HG02678 (cell line): ENCODE measurements at regions not wholly inside any gene's neighbourhood (a gene's known extent, or its start where the extent isn't known, plus 50 kb on each side); places are given as distances from the start of the nearest gene placed in this dataset.

ENCODE experiments used
- ATAC-seq: cut with Tn5 transposase; IDR thresholded peaks from one replicate; pipeline ENCODE4 v1.9.1; 2021; ENCODE audit warnings: mild to moderate bottlenecking, moderate library complexity; ENCODE audit not compliant: unreplicated experiment

DNA sequence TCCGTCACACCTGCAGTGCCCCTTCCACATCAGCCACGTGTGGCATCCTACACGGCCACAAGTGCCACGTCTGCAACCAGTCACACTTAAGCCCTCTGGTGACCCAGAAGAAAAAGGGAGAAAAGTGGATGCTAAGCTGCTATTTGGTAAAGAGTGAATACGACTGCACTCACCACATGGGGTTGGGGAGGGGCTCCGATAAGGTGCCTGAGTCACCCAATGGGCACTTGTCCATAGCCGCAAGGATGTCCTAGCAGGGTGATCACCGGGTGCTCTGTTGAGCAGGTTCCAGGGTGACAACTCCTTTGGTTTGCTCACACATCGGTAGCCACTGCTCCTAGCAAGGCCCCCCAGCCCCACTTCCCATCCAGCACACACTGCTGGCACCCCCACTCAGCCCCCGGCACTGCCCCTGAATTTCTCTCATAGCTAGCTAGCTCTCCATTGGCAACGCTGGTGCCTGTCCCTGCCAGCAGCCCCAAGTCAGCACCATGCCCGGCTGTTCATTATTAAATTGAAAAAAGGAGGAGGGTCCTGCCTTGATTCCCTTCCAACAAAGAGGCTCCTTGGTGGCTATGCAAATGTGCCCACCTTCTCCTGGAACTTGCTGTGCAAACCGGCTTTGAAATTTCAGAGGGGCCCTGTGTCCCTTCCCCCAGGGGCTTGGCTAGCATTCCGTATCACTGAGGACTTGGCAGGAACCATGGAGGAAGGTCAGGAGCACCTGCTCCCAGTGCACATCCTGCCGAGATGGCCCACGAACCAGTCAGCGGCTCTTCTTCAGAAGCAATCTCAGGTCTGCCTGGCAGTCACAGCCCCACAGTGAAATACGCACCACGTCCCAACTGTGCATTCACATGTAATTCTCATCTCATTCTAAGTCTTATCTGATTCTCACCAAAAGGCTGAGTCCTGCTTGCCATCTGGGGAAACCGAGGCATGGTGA, 227.7 kb upstream of the DIO3 start:
- no peak for ATAC-seq

DNA sequence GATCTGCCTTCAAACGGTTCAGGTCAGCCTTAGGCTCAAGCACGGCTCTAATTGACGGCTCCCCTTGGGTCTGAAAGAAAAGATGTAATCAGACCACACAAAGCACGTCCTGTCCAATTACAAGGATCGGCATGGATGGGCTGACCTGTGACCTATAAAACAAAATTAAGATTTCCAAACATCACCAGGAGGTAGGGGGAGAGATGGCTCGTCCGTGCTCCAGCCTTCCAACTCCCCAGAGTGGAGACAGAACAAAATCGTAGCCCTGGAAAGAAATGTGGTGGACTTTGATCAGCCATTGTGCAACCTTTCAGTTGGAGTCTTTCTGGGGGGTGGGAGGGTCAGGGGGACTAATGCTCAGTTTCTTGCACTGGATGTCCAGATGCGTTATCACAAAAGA, 226.6 kb upstream of the DIO3 start:
- ATAC-seq, result no peak

DNA sequence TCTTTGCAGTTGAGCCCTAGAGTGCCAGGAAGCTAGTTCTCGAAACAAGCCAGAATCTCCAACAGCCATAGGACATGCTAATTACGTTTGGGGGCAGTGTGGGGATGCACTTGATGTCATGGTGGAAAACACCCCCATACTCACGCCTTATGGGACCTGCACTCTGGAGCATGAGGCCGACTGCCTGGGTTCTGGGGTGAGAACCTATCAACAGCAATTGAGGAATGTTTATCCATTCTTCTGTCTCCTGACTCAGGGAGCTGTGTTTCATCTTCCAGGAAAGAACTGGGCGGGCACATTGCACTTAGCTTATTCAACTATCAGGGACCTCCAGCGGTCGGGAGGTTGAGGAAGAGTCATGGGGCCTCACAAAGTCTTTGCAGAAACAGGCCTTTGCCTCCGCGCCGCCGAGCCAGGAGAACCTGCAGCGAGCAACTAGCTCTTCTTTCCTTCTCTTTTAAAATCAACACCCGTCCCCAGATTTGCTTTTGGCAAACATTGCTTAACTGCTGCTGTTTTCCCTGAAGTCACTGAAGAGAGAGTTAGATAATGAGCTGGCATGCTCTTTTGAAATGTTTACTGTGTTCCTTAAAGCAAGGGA, 226.1 kb upstream of the DIO3 start:
- ATAC-seq, result no peak

DNA sequence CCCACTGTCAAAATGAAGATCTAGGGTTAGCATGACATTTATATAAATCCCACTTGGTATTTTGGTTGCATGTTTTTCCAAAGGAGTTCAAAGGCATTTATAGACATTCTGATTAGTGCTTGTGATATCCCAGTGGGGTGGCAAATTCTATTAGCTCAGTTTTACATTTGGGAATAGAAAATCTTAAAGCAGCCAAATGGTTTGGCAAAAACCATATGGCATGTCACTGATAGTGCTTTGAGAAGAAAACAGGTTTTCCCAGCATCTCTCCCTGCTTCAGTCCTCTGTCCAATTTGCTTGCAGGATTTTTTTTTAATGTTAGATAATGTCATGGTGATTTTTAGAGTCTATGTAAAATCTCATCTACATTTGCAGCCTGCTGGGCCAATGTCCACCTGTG, 225.1 kb upstream of the DIO3 start:
- no peak for ATAC-seq

DNA sequence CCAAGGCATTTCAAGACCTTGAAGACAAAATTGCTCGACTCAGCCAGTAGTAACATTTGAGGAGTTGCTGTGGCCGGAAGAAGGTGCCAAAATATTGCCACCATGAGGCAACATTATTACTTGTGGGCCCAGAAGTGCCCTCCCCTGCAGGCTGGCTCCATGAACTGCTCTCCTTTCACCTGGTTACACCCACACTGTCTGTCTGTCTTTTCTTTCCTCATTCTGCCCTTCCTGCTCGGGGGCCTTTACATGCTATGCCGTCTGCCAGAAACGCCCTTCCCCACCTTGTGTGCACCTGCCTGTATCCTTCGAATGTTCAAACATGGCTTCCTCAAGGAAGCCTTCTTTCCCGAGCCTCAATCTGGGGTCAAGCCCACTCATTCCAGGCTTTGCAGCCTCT, 224.2 kb upstream of the DIO3 start:
- ATAC-seq, result no peak

DNA sequence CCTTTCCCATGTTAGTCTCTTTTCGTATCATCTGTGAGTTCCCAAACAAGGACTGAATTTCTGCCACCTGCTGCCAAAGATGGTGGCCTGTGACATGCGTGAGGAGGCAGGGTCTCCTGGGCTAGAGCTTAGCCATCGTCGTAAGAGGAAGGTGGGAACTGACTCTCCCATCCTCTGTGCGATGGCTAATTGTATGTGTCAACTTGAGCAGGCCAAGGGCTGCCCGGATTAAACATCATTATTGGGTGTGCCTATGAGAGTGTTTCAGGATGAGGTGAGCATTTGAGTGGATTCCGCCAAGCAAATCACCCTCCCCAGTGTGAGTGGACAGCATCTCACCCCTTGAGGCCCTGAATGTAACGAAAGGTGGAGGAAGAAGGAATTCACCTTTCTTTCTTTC, 220.7 kb upstream of the DIO3 start:
- ATAC-seq, result no peak

DNA sequence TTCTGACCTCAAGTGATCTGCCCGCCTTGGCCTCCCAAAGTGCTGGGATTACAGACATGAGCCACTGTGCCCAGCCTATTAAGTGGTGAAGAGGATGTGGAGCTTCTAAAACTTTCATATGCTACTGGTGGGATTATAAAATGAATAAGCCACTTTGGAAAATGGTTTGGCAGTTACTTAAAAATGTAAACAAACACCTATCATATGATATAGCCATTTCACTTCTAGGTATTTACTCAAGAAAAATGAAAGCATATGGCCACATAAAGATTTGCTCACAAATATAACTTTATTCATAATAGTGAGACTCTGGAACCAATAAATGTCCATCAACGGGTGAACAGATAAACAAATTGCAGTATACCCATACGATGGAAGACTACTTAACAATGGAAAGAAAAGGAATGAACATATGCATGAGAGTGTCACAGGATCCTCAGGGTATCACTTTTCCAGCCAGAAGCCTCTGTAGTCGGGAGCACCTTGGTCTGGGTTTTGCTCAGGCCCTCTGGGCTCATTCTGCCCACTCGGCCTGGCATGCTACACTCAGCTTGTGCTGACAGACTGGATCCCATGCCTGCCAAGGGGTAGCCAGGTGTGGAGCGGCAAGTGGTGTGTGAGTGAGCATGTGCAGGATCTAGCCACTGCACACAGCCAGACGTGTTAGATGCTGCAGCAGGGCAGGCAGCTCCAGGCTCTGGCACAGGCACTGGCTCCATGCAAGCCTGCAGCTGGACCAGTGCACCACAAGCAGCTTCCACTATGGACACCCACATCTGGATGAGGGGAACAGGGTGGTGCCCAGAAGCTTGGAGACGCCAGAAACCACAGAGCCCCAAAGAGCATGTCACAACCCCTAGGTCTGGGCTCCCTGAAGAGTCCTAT, 213.2 kb upstream of the DIO3 start:
- no peak for ATAC-seq

DNA sequence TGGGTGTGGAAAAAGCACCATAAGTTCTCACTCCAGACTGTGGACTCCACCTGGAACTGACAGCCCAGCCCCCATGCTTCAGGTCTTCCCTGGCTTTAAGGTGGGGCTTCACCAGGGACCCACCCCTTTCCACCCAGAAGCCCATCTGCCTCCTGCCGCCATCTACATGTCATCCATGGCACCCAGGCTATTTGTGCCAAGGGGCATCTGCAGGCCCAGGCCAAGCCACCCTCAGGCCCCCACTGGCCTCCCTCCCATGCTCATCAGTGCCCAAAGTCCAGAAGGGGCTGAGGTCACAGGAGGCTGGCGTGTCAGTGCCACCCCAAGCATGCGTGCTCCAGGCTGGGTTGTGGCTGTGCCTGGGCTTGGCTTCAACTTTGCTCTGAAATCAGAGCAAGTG, 212.2 kb upstream of the DIO3 start:
- no peak for ATAC-seq

DNA sequence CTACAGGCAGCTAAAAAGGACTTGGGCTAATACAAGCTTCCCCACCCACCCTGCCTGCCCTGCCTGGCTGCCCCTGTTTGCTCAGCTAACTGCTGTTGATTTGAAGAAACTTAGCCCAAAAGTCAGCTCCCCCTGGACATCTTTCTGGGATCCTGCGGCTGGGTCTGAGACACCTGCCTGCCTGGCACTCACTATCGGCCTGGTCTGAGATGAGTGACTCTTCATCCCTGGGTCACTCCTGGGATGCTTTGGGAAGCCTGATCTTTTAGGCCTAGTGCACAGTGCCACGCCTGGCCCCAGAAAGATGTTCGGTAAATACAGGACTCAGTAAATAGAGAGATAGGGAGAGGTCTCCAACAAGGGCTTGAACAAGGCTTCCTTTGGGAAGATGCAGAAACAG, 211.3 kb upstream of the DIO3 start:
- ATAC-seq, result no peak

DNA sequence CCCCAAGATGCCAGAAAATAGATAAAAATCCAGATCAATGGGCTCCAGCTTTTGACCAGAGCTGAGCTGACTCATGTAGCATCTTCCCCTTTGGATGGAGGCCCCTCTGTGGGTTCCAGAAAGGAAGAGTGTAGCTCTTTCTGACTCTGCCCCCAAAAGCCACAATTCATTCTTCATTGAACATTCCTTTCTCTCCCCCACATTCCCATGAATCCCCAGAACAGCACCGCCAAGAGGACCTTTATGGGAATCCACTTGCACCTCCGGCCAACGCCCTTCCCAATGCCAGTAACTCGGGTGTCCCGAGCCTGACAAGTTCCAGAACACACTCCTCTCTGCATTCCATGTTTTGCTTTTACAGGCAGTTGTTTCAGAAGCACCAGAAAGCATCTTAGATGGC, 210.6 kb upstream of the DIO3 start:
- ATAC-seq, result no peak

DNA sequence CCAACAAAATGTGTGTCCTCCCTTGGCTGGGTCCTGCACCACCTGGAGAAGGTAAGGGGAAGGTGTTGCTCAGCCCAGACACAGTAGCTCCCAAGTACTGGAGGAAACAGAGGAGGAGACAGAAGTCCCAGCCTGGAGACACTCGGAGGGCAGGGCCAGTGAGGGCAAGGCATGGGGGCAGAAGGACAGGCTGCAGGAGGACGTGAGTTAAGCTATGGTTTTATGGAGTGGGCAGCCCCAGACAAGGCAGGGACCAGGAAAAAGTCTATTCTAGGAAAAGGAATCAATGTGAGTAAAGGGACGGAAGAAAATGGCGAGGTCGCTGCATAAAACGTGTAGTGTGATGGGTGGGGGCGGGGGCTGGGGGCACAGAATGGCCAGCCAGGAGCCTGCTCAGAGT, 210.1 kb upstream of the DIO3 start:
- no peak for ATAC-seq

DNA sequence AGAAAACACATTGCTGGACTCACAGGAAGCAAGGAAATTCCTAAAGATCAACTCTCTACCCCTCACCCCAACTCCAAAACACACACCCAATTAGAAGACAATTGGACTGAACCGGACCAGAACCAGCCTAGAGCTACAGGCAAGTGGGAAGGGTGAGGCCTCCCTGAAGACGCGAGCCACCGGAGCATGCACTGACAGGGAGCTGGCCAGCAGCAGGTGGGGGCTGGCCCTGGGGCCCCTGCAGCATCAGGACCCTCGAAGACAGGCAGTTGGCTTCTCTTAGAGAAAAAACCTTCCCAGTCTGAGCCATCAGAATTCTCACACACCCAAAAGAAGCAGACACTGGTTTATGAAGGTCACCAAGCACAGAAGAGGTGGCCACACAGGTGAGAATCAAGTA, 209.5 kb upstream of the DIO3 start:
- ATAC-seq, result no peak

DNA sequence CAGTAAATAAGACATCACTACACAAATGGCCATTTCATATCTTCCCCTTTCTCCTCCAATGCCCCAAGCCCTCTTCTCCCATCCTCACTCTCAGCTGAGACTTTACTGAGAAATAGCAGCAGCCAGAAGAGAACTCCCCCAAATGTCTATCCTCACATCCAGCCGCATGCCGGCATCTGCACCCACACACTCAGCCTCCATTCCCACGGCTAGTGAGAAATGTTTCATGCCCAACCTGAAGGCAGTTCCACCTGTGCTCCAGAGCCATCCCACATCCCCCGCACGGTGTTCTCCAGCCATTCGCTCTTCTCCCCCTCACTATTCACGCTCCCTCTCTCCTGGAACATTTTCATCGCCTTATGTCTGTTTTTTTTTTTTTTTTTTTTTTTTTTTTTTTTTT, 208.7 kb upstream of the DIO3 start:
- no peak for ATAC-seq

DNA sequence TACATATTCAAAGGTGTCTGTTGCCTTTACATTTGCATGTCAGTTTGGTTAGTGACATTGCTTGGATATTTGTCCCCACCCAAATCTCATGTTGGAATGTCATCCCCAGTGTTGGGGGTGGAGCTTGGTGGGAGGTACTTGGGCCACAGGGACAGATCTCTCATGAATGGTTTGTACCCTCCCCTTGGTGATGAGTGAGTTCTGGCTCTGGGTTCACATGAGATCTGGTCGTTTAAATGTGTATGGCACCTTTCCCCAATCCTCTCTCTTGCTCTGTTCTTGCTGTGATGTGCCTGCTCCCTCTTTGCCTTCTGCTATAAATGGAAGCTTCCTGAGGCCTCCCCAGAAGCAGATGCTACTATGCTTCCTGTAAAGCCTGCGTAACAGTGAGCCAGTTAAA, 207.9 kb upstream of the DIO3 start:
- no peak for ATAC-seq

DNA sequence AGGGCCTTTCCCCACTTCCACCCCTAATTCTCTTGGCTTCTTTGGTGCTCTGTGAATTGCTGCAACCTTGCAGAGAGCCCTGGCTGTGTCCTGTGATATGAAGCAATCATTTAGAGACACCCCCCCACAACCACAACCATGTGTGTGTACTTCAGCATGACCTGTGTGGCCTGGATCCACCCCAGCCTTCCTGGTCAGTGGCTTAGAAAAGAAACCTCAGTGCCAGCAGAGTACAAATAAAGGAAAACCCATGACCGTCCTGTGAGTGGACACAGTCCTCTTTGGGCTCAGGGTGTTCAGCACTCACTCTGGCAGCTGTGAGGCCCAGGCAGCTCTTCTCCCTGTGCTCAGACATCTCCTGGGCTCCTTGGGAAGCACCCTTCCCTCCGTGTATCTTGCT, 206.6 kb upstream of the DIO3 start:
- ATAC-seq, result no peak

DNA sequence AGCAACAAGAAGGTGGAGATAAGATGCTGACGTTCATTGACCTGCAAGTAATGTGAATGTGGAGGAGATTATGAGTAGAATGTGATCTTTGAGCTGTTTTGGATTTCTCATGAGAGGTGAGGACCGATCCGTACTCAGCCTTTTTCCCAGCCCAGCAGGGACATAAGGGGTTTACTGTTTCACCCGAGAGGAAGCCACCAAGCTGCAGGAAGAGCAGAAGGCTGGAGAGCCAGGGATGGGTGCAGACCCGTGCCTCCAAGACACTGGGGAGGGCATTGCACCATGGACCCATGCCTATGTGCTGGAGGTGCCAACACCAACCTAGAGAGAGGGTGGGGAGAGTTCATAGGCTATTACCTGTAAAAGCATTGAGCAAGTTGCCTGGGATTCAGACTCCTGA, 206.0 kb upstream of the DIO3 start:
- no peak for ATAC-seq

DNA sequence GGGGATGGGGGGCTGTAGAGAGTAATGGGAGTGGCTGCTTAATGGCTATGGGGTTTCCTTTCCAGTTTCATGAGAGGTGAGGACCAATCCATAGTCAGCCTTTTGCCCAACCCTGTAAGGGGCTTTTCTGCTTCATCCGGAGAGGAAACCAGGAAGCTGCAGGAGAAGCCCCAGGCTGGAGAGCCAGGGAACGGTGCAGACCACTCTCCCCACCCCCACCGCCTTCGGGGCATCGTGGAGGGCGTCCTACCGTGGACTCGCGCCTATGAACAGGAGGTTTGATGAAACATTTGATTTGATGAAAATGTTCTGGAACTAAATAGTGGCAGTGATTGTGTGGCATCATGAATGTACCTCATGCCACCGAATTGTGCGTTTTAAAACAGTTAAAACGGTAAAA, 204.3 kb upstream of the DIO3 start:
- ATAC-seq, result no peak

DNA sequence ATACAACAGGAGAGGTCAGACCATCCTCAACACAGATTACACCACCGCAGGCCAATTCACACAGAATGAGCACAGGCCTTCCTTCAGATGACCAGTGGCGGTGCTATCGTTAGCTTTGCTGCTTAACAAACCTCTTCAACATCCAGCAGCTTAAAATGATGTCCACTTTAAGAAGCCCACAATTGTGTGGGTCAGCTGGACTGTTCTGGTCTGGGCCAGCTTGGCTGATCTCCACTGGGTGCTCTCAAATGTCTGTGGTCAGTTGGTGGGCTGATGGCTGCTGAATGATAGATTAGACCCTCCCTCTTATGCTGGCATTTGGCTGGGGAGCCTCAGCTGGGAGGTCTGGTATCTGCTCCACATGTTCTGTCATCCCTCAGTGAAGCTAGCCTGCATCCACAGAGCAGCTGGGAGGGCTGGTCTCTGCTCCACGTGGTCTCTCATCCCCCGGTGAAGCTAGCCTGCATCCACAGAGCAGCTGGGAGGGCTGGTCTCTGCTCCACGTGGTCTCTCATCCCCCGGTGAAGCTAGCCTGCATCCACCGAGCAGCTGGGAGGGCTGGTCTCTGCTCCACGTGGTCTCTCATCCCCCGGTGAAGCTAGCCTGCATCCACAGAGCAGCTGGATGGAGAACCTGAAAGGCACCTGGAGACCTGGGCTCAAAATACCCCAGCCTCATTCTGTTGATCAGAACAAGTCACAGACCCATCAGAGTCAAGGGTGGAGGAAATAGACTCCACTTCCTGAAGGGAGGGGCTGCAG, 203.6 kb upstream of the DIO3 start:
- ATAC-seq, result no peak

DNA sequence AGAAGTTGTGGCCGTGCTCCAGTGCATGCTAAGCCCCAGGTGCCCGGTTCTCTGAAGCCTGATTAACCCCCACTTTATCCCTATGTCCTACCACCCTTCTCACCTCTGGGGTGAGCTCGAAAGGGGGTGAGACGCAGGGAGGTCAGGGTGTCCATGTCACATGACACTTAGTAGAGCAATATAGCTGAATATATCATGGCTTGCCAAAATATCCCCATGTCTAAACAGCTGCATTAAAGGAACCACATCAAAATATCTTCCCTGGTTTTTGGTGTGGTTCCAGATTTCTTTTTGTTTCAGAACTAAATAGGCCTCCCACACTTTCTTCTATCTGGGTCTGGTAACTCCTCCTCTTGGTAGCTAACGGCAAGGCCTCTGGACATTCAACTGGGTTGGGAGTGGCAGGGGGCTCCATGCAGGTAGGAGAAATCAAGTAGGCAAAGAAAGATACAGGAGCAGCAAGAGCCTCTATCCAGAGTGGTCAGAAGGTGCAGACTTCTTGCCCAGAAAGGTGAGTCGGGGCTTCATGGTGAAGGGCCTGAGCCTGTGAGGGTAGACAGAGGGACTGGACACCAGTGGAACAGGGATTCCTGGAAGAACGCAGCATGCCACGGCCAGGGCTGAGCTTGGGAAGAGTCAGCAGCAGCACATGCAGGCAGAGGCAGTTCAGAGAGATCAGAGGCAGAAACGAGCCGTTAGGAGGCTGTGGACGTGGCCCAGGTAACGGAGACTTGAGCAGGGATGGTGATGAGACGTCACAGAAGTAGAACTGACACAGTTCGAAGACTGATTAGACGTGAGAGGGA, 202.8 kb upstream of the DIO3 start:
- ATAC-seq, result no peak
